K562 (cell line): ENCODE measurements at regions not wholly inside any gene's neighbourhood (a gene's known extent, or its start where the extent isn't known, plus 50 kb on each side); places are given as distances from the start of the nearest gene placed in this dataset.

Experiments
- ATAC-seq: fragments of 200-7000 bp; cut with Tn5 transposase; 3 replicates; pipeline ENCODE4 v1.9.1; 2020; ENCODE audit warnings: moderate library complexity
- BruUV-seq: library from RNA; stranded (reverse); fragments of 400-500 nt; replicated peaks from 2 replicates; lab custom pipeline; 2021; lab: Mats Ljungman, UMichigan
- CTCF ChIA-PET: fragments of 300-600 bp; formaldehyde crosslinking; extraction: SDS; loops from one replicate; lab custom pipeline; 2021; ENCODE audit warnings: low intra/inter-chr PET ratio; lab: Yijun Ruan, JAX
- POLR2A ChIA-PET: fragments of 300-600, 350-650 bp; sonication (Branson Sonifier 250); formaldehyde crosslinking; extraction: SDS; loops from one replicate; lab custom pipeline; 2021; ENCODE audit warnings: antibody characterized with exemption, inconsistent platforms; lab: Yijun Ruan, JAX
- DNase-seq, 4 experiments: peaks; one replicate each; pipeline versions ENCODE4 v3.0.0 to v3.0.0-alpha.2; 2011 to 2018; ENCODE audit warnings: low spot score in 3 of 4, mixed read lengths in 3 of 4; ENCODE audit errors: extremely low read depth in 1 of 4
- FAIRE-seq: peaks from 2 replicates; lab custom pipeline; 2011; peaks lifted over from hg19 to GRCh38; lab: Jason Lieb, UNC
- H2AFZ ChIP-seq: 2 replicates; pipeline ENCODE4 v1.6.0; 2011; ENCODE audit warnings: low read depth, low read length, control low read depth, inconsistent platforms
- H3K27ac ChIP-seq: fragments of 200-600 bp; 3 replicates; pipeline ENCODE4 v1.8.0; 2011; ENCODE audit warnings: low read depth, mild to moderate bottlenecking, control low read depth, inconsistent platforms, low read length, moderate library complexity, mixed read lengths; ENCODE audit errors: extremely low read depth
- H3K27me3 ChIP-seq, 2 experiments: fragments of 300-600 bp in 1 of 2; 2 replicates in 1 of 2; 3 replicates in 1 of 2; pipeline versions ENCODE4 v1.6.0 to v1.8.0; 2011; ENCODE audit warnings: inconsistent platforms in 2 of 2, low read length in 2 of 2, mild to moderate bottlenecking in 1 of 2, mixed read lengths in 1 of 2, moderate library complexity in 1 of 2; ENCODE audit not compliant: control insufficient read depth in 2 of 2, insufficient read depth in 2 of 2
- H3K36me3 ChIP-seq: fragments of 300-600 bp; 3 replicates; pipeline ENCODE4 v1.8.0; 2011; ENCODE audit warnings: mild to moderate bottlenecking, low read length, inconsistent platforms; ENCODE audit not compliant: control insufficient read depth, insufficient read depth
- H3K4me1 ChIP-seq, 2 experiments: fragments of 200-600 bp in 1 of 2; replicated peaks in 1 of 2; 2 replicates in 1 of 2; 3 replicates in 1 of 2; pipeline versions ENCODE4 v1.5.1 to v1.8.0; 2011; ENCODE audit warnings: inconsistent platforms in 2 of 2, low read length in 2 of 2, mild to moderate bottlenecking in 1 of 2, mixed read lengths in 1 of 2, moderate library complexity in 1 of 2; ENCODE audit not compliant: control insufficient read depth in 2 of 2, insufficient read depth in 2 of 2
- H3K4me2 ChIP-seq: 2 replicates; pipeline ENCODE4 v1.6.1; 2011; ENCODE audit warnings: low read length, control low read depth, inconsistent platforms, mixed read lengths; ENCODE audit not compliant: insufficient read depth
- H3K4me3 ChIP-seq: fragments of 200-600 bp; sonication (generic), shearing (Covaris generic); 2 replicates; pipeline ENCODE4 v1.5.1; 2016; ENCODE audit warnings: control low read depth, inconsistent platforms
- H3K79me2 ChIP-seq: fragments of 200-600 bp; 3 replicates; pipeline ENCODE4 v1.8.0; 2011; ENCODE audit warnings: low read length, inconsistent platforms; ENCODE audit not compliant: control insufficient read depth, insufficient read depth
- H3K9ac ChIP-seq, 2 experiments: 2 replicates each; pipeline versions ENCODE4 v1.6.0 to v1.6.1; 2011; ENCODE audit warnings: low read depth in 2 of 2, low read length in 2 of 2, control low read depth in 1 of 2, inconsistent platforms in 1 of 2, mild to moderate bottlenecking in 1 of 2, mixed read lengths in 1 of 2; ENCODE audit not compliant: insufficient read depth in 1 of 2
- H3K9me1 ChIP-seq: one replicate; pipeline ENCODE4 v1.6.0; 2011; ENCODE audit warnings: inconsistent platforms, mild to moderate bottlenecking, low read length, moderate library complexity; ENCODE audit not compliant: control insufficient read depth, insufficient read depth
- H3K9me3 ChIP-seq: replicated peaks from 2 replicates; pipeline ENCODE4 v1.5.1; 2011; ENCODE audit warnings: low read depth, low read length, inconsistent platforms; ENCODE audit not compliant: control insufficient read depth, insufficient read depth
- H4K20me1 ChIP-seq: replicated peaks from 2 replicates; pipeline ENCODE4 v1.6.1; 2011; ENCODE audit warnings: low read length, inconsistent platforms, mixed read lengths; ENCODE audit not compliant: control insufficient read depth, insufficient read depth
- CEBPG ChIP-seq, 3 experiments: fragments of 200-800 bp in 1 of 3; sonication (Bioruptor generic) in 1 of 3; sonication (generic) in 1 of 3; formaldehyde crosslinking in 1 of 3; IDR thresholded peaks in 2 of 3; conservative IDR thresholded peaks in 1 of 3; 2 replicates each; pipeline versions ENCODE4 v1.6.1 to v1.8.0; 2016 to 2022; ENCODE audit warnings: missing compliant biosample characterization in 2 of 3, missing genetic modification characterization in 2 of 3, mild to moderate bottlenecking in 1 of 3, missing genetic modification reagents in 1 of 3
- MLX ChIP-seq, 2 experiments: fragments of 450-650 bp in 1 of 2; sonication (generic) in 1 of 2; formaldehyde crosslinking; conservative IDR thresholded peaks; 2 replicates each; pipeline versions ENCODE4 v1.4.0 to v1.8.1; 2020 to 2022; ENCODE audit warnings: mild to moderate bottlenecking in 1 of 2, missing genetic modification reagents in 1 of 2
- SREBF2 ChIP-seq: sonication (generic); formaldehyde crosslinking; IDR thresholded peaks from 2 replicates; pipeline ENCODE4 v1.4.0; 2020; ENCODE audit warnings: mild to moderate bottlenecking, missing genetic modification reagents
- in situ Hi-C: fragments of 300-500 bp; cut with MboI; formaldehyde crosslinking; loops from 4 replicates; pipeline ENCODE4 v1.15.0; 2018; ENCODE audit warnings: inconsistent platforms, mixed read lengths
- intact Hi-C: fragments of 100-400 bp; cut with micrococcal nuclease; formaldehyde crosslinking; loops from 2 replicates; pipeline ENCODE4 v1.14.2; 2022

DNA sequence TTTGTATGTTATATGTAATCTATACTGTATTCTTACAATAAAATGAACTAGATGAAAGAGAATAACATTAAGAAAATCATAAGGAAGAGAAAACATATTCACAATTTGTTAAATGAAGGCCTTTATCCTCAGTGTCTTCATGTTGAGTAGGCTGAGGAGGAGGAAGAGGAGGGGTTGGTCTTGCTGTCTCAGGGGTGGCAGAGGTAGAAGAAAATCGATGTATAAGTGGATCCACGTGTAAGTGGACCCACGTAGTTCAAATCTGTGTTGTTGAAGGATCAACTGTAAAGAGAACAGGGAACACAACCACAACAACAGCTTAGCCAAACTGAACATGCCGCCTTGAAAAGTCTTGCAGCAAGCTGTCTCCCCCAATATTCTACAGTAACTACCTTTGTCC, 161.6 kb upstream of the NRP1 start (continued):
- TF ChIP-seq SREBF2 (CRISPR knock-in tag): no peak

GRCh38 chr10:33494694-33495265, 160.3 kb upstream of the NRP1 start:
- TF ChIP-seq CEBPG (CRISPR knock-in tag; IDR thresholded peaks at IDR 0.05): no peak
- TF ChIP-seq CEBPG (tag; conservative IDR thresholded peaks at IDR 0.05 in 1 of 2, IDR thresholded peaks at IDR 0.05 in 1 of 2): peak in 1 of 2 experiments; percentile 14; a peak in 1 of 4 replicates
- TF ChIP-seq MLX (CRISPR knock-in tag; conservative IDR thresholded peaks at IDR 0.05): no peak
- CTCF ChIA-PET: no interaction called here
- no peaks in the 10 kb centered on the region for H4K20me1 ChIP-seq
- BruUV-seq: no TSS peak
- no peaks in the 10 kb centered on the region for H3K79me2 ChIP-seq
- no peak overlapping the region for H2AFZ ChIP-seq
- ATAC-seq (no peak), DNase-seq (no peak), FAIRE-seq (no peak)
- POLR2A ChIA-PET: no interaction called here
- H3K4me1 ChIP-seq: no peaks in the 10 kb centered on the region
- H3K36me3 ChIP-seq: no peaks in the 10 kb centered on the region
- in situ Hi-C loops (no loop called here), intact Hi-C loops (no loop called here)
- no peak overlapping the region for H3K27ac ChIP-seq
- H3K4me2 ChIP-seq: no peak overlapping the region
- no peaks in the 10 kb centered on the region for H3K27me3 ChIP-seq
- H3K4me3 ChIP-seq: no peak overlapping the region
- no peaks in the 10 kb centered on the region for H3K9me1 ChIP-seq
- H3K9me3 ChIP-seq: no peaks in the 10 kb centered on the region
- no peak overlapping the region for H3K9ac ChIP-seq
